K562 (cell line): ENCODE measurements at regions not wholly inside any gene's neighbourhood (a gene's known extent, or its start where the extent isn't known, plus 50 kb on each side); places are given as distances from the start of the nearest gene placed in this dataset.

Source experiments
- JUNB ChIP-seq: fragments of 450-650 bp; formaldehyde crosslinking; conservative IDR thresholded peaks from 2 replicates; pipeline ENCODE4 v1.4.0; 2020; ENCODE audit warnings: mild to moderate bottlenecking
- RFX1 ChIP-seq: fragments of 450-650 bp; IDR thresholded peaks from 2 replicates; pipeline ENCODE4 v1.6.1; 2016; ENCODE audit warnings: mild to moderate bottlenecking, moderate library complexity
- SNIP1 ChIP-seq: fragments of 450-650 bp; IDR thresholded peaks from 2 replicates; pipeline ENCODE4 v1.7.1; 2017; ENCODE audit warnings: low read depth, mild to moderate bottlenecking
- ZBTB33 ChIP-seq: sonication (generic); formaldehyde crosslinking; IDR thresholded peaks from 2 replicates; pipeline ENCODE4 v1.8.1; 2023; ENCODE audit warnings: mild to moderate bottlenecking, missing genetic modification reagents

GRCh38 chr21:24989516-24989915, 617.8 kb downstream of the MRPL39 start:
- TF ChIP-seq RFX1 = no peak
- no peak for TF ChIP-seq JUNB (CRISPR knock-in tag)
- no peak for TF ChIP-seq ZBTB33 (CRISPR knock-in tag)
- TF ChIP-seq SNIP1 = no peak
